ENCODE measurements at regions not wholly inside any gene's neighbourhood (a gene's known extent, or its start where the extent isn't known, plus 50 kb on each side); places are given as distances from the start of the nearest gene placed in this dataset.

DNA sequence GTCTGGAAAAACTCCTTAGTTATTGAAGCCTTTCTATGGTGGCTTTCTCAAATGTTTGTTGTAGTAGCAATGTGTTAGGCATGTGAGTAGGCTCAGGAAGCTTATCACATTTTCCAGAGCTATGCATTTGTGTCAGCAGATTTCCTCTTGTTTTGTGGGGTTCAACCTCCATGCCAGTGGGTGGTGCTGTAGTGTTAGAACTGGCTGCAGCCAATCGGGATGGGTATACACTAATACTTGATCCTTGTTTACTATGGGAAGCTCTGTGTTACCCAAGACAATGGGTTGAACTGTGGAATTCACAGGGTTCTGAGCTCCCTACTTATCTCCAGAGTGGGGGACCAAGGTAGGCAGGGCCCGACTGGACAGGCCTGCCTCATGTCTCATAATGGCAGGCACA, 348.5 kb upstream of the ADAMTS5 start:
- no peak overlapping the region for H3K4me3 ChIP-seq (ENCODE audit: low read depth, low read length)
- TF ChIP-seq CTCF (IDR thresholded peaks at IDR 0.05; ENCODE audit: borderline replicate concordance, insufficient read depth, low read depth, low read length): no peak

- H3K4me3 ChIP-seq (ENCODE audit: low read depth, low read length): no peak overlapping the region
- no peak for TF ChIP-seq CTCF (IDR thresholded peaks at IDR 0.05; ENCODE audit: borderline replicate concordance, insufficient read depth, low read depth, low read length)
These were observed 347.2 kb upstream of the ADAMTS5 start for GRCh38 chr21:27314131-27314530.

GRCh38 chr21:27306791-27307775, 340.2 kb upstream of the ADAMTS5 start:
- TF ChIP-seq CTCF (IDR thresholded peaks at IDR 0.05; ENCODE audit: borderline replicate concordance, insufficient read depth, low read depth, low read length): no peak
- no peak overlapping the region for H3K4me3 ChIP-seq (ENCODE audit: low read depth, low read length)

DNA sequence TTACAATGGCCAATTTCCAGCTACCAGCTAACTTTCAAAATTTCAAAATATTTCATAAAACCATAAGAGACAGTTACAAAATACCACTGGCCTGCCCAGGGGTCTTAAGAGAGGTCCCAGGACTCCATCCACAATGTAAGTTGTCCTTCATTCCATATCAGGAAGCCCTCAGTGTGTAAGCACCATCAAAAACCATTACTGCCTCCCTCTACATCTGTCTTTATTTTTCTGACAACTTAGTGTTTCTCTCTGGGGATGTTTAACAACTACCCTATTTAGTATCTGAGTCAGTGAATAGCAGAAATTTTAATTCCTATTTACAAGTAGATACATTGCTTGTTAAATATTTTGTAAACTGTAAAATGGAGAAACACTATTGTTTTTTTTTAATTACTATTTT, 339.3 kb upstream of the ADAMTS5 start:
- no peak overlapping the region for H3K4me3 ChIP-seq (ENCODE audit: low read depth, low read length)

GRCh38 chr21:27301220-27301619, 334.3 kb upstream of the ADAMTS5 start:
- no peak overlapping the region for H3K4me3 ChIP-seq (ENCODE audit: low read depth, low read length)
- no peak for TF ChIP-seq CTCF (IDR thresholded peaks at IDR 0.05; ENCODE audit: borderline replicate concordance, insufficient read depth, low read depth, low read length)

More for the DNA sequence above, 339.3 kb upstream of the ADAMTS5 start:
- TF ChIP-seq CTCF (IDR thresholded peaks at IDR 0.05; ENCODE audit: borderline replicate concordance, insufficient read depth, low read depth, low read length): no peak

DNA sequence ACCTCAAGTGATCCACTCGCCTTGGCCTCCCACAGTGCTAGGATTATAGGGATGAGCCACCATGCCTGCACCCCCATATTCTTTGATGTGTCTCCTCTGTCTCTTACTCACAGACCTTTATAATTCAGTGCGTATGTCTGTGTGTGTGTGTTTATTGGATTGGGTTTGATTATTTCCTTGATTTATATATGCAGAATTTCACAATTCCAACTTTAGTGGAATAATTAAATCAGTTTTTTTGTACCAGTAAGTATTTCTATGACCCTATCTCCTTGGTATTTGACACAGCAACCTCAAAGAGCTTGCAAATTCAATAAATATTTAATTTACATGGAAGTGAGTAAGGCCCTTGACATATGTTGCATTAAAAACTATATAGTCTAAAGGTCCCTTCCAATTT, 333.9 kb upstream of the ADAMTS5 start:
- no peak for TF ChIP-seq CTCF (IDR thresholded peaks at IDR 0.05; ENCODE audit: borderline replicate concordance, insufficient read depth, low read depth, low read length)
- H3K4me3 ChIP-seq (ENCODE audit: low read depth, low read length): no peak overlapping the region

DNA sequence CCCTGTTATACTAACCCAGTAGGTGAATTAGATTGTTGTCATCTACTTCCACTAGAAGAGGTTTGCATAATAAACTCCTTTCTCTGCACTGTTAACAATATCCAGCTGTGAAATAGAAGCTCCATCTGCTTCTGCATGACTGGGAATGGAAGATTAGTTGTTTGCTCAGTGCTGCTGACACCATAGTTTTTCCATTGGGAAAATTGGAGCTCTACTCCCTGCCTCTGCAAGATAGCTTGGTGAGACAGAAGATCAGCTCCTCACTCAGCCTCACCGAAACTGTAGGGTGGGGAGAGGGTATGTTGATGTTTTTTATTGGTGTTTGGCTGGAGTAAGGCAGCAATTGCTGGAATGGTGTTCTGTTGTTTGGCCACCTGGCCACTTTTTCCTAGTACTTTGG, 331.6 kb upstream of the ADAMTS5 start:
- H3K4me3 ChIP-seq (ENCODE audit: low read depth, low read length): no peak overlapping the region
- TF ChIP-seq CTCF (IDR thresholded peaks at IDR 0.05; ENCODE audit: borderline replicate concordance, insufficient read depth, low read depth, low read length): no peak
